GM18517 (cell line): ENCODE measurements at regions not wholly inside any gene's neighbourhood (a gene's known extent, or its start where the extent isn't known, plus 50 kb on each side); places are given as distances from the start of the nearest gene placed in this dataset.
"Not testable (repeated sequence)": the region's sequence is repeated elsewhere in the genome, so short reads cannot be mapped to it uniquely, and the experiment has no call there.

ENCODE experiments used
- ATAC-seq: cut with Tn5 transposase; IDR thresholded peaks from one replicate; pipeline ENCODE4 v1.9.1; 2021; ENCODE audit warnings: mild to moderate bottlenecking, moderate library complexity; ENCODE audit not compliant: unreplicated experiment

GRCh38 chr6:21874372-21874771 lies 280.8 kb downstream of the SOX4 start:
- no peak for ATAC-seq

- not testable (repeated sequence) for ATAC-seq
Observed at GRCh38 chr6:21877037-21877436, 283.5 kb downstream of the SOX4 start.

GRCh38 chr6:21880249-21880648 lies 286.7 kb downstream of the SOX4 start:
- not testable (repeated sequence) for ATAC-seq

GRCh38 chr6:21881969-21882465 lies 288.5 kb downstream of the SOX4 start:
- ATAC-seq = no peak

- no peak for ATAC-seq
Observed at GRCh38 chr6:21883595-21884328, 290.2 kb downstream of the SOX4 start.

GRCh38 chr6:21885111-21885510 lies 291.6 kb downstream of the SOX4 start:
- no peak for ATAC-seq

GRCh38 chr6:21885532-21886114 lies 292.1 kb downstream of the SOX4 start:
- ATAC-seq = no peak

GRCh38 chr6:21886542-21887151 lies 293.1 kb downstream of the SOX4 start:
- ATAC-seq = no peak

GRCh38 chr6:21887231-21888185 lies 294.0 kb downstream of the SOX4 start:
- ATAC-seq = no peak

- ATAC-seq = no peak
Observed at GRCh38 chr6:21891080-21891479, 297.5 kb downstream of the SOX4 start.

- no peak for ATAC-seq
Observed at GRCh38 chr6:21893793-21894192, 300.2 kb downstream of the SOX4 start.

GRCh38 chr6:21895555-21895954 lies 302.0 kb downstream of the SOX4 start:
- ATAC-seq = no peak

- ATAC-seq = no peak
Observed at GRCh38 chr6:21898107-21898796, 304.7 kb downstream of the SOX4 start.

- ATAC-seq = no peak
Observed at GRCh38 chr6:21899708-21900107, 306.2 kb downstream of the SOX4 start.

GRCh38 chr6:21900730-21901129 lies 307.2 kb downstream of the SOX4 start:
- ATAC-seq = no peak

- ATAC-seq = no peak
Observed at GRCh38 chr6:21902628-21903169, 309.1 kb downstream of the SOX4 start.

GRCh38 chr6:21905531-21905930 lies 312.0 kb downstream of the SOX4 start:
- no peak for ATAC-seq

GRCh38 chr6:21906826-21907225 lies 313.3 kb downstream of the SOX4 start:
- no peak for ATAC-seq

- no peak for ATAC-seq
Observed at GRCh38 chr6:21907291-21907690, 313.7 kb downstream of the SOX4 start.
